NT2/D1 (cell line): ENCODE measurements at regions not wholly inside any gene's neighbourhood (a gene's known extent, or its start where the extent isn't known, plus 50 kb on each side); places are given as distances from the start of the nearest gene placed in this dataset.

Source experiments
- SUZ12 ChIP-seq: IDR thresholded peaks from 2 replicates; pipeline ENCODE4 v1.6.1; 2011; ENCODE audit not compliant: insufficient read length, insufficient read depth; ENCODE audit errors: extremely low read depth
- YY1 ChIP-seq: IDR thresholded peaks from 2 replicates; pipeline ENCODE4 v1.6.1; 2011; ENCODE audit not compliant: insufficient read length, insufficient read depth
- ZNF274 ChIP-seq: IDR thresholded peaks from 2 replicates; pipeline ENCODE4 v1.6.1; 2011; ENCODE audit warnings: mild to moderate bottlenecking, low read depth, low read length

GRCh38 chr7:94272821-94273583, 121.7 kb upstream of the COL1A2 start:
- TF ChIP-seq SUZ12 (no peak), YY1 (no peak), ZNF274 (no peak)
